ENCODE measurements at regions not wholly inside any gene's neighbourhood (a gene's known extent, or its start where the extent isn't known, plus 50 kb on each side); places are given as distances from the start of the nearest gene placed in this dataset.

- TF ChIP-seq CTCF (IDR thresholded peaks at IDR 0.05) = no peak
- DNase-seq (ENCODE audit: low spot score) (no peak), ATAC-seq (ENCODE audit: low FRiP score) (no peak)
These were observed 150.2 kb upstream of the SATB2 start for GRCh38 chr2:199607914-199608313.

GRCh38 chr2:199606193-199606780 lies 148.5 kb upstream of the SATB2 start:
- DNase-seq (ENCODE audit: low spot score) (no peak), ATAC-seq (ENCODE audit: low FRiP score) (no peak)
- TF ChIP-seq CTCF (IDR thresholded peaks at IDR 0.05) = no peak

GRCh38 chr2:199603721-199604291 lies 146.1 kb upstream of the SATB2 start:
- DNase-seq (ENCODE audit: low spot score) = no peak
- no peak for ATAC-seq (ENCODE audit: low FRiP score)
- TF ChIP-seq CTCF (IDR thresholded peaks at IDR 0.05) = no peak

- DNase-seq (ENCODE audit: low spot score) (no peak), ATAC-seq (ENCODE audit: low FRiP score) (no peak)
- no peak for TF ChIP-seq CTCF (IDR thresholded peaks at IDR 0.05)
These were observed 145.4 kb upstream of the SATB2 start for GRCh38 chr2:199602896-199603717.

- no peak for TF ChIP-seq CTCF (IDR thresholded peaks at IDR 0.05)
- no peak for DNase-seq (ENCODE audit: low spot score)
These were observed 144.6 kb upstream of the SATB2 start for GRCh38 chr2:199602271-199602895.

GRCh38 chr2:199596549-199596948 lies 138.8 kb upstream of the SATB2 start:
- TF ChIP-seq CTCF (IDR thresholded peaks at IDR 0.05) = no peak
- ATAC-seq (ENCODE audit: low FRiP score) (no peak), DNase-seq (ENCODE audit: low spot score) (no peak)

More at GRCh38 chr2:199602271-199602895, 144.6 kb upstream of the SATB2 start:
- no peak for ATAC-seq (ENCODE audit: low FRiP score)
